ENCODE measurements at regions not wholly inside any gene's neighbourhood (a gene's known extent, or its start where the extent isn't known, plus 50 kb on each side); places are given as distances from the start of the nearest gene placed in this dataset.

GRCh38 chr2:8203364-8203763 is 478.5 kb upstream of the ID2 start:
- Histone ChIP-seq H3K36me3 (ENCODE audit: control insufficient read depth in 2 of 2, insufficient read depth in 2 of 2, low read length in 2 of 2) (no peaks in the 10 kb centered on the region), H3K9me3 (ENCODE audit: control insufficient read depth in 2 of 2, low read length in 2 of 2) (no peaks in the 10 kb centered on the region), H3K27me3 (ENCODE audit: control insufficient read depth in 2 of 2, insufficient read depth in 2 of 2, low read length in 2 of 2) (no peaks in the 10 kb centered on the region), H3K9ac (ENCODE audit: low read depth in 1 of 2, low read length in 2 of 2) (no peak overlapping the region), H3K4me1 (ENCODE audit: control insufficient read depth in 2 of 2, insufficient read depth in 2 of 2, low read length in 2 of 2) (no peaks in the 10 kb centered on the region), H3K27ac (ENCODE audit: low read depth in 2 of 2, low read length in 2 of 2) (no peak overlapping the region), H3K4me3 (ENCODE audit: low read length in 2 of 2) (no peak overlapping the region)

GRCh38 chr2:8204711-8205110 is 477.1 kb upstream of the ID2 start:
- H3K9ac ChIP-seq (ENCODE audit: low read depth in 1 of 2, low read length in 2 of 2), result no peak overlapping the region
- H3K4me3 ChIP-seq (ENCODE audit: low read length in 2 of 2), result no peak overlapping the region
- H3K4me1 ChIP-seq (ENCODE audit: control insufficient read depth in 2 of 2, insufficient read depth in 2 of 2, low read length in 2 of 2), result no peaks in the 10 kb centered on the region
- H3K27ac ChIP-seq (ENCODE audit: low read depth in 2 of 2, low read length in 2 of 2), result no peak overlapping the region
- H3K9me3 ChIP-seq (ENCODE audit: control insufficient read depth in 2 of 2, low read length in 2 of 2), result peaks cover 0 to 4% of the 10 kb centered on the region in 2 donors
- H3K27me3 ChIP-seq (ENCODE audit: control insufficient read depth in 2 of 2, insufficient read depth in 2 of 2, low read length in 2 of 2), result no peaks in the 10 kb centered on the region
- no peaks in the 10 kb centered on the region for H3K36me3 ChIP-seq (ENCODE audit: control insufficient read depth in 2 of 2, insufficient read depth in 2 of 2, low read length in 2 of 2)

- H3K4me1 ChIP-seq (ENCODE audit: control insufficient read depth in 2 of 2, insufficient read depth in 2 of 2, low read length in 2 of 2), result peaks cover 0 to 5% of the 10 kb centered on the region in 2 donors
- H3K27me3 ChIP-seq (ENCODE audit: control insufficient read depth in 2 of 2, insufficient read depth in 2 of 2, low read length in 2 of 2), result no peaks in the 10 kb centered on the region
- H3K9me3 ChIP-seq (ENCODE audit: control insufficient read depth in 2 of 2, low read length in 2 of 2), result peaks cover 0 to 4% of the 10 kb centered on the region in 2 donors
- H3K4me3 ChIP-seq (ENCODE audit: low read length in 2 of 2), result no peak overlapping the region
- no peak overlapping the region for H3K27ac ChIP-seq (ENCODE audit: low read depth in 2 of 2, low read length in 2 of 2)
- no peaks in the 10 kb centered on the region for H3K36me3 ChIP-seq (ENCODE audit: control insufficient read depth in 2 of 2, insufficient read depth in 2 of 2, low read length in 2 of 2)
- no peak overlapping the region for H3K9ac ChIP-seq (ENCODE audit: low read depth in 1 of 2, low read length in 2 of 2)
These were observed 472.4 kb upstream of the ID2 start for GRCh38 chr2:8209494-8209893.

- Histone ChIP-seq H3K27me3 (ENCODE audit: control insufficient read depth in 2 of 2, insufficient read depth in 2 of 2, low read length in 2 of 2) (no peaks in the 10 kb centered on the region), H3K4me1 (ENCODE audit: control insufficient read depth in 2 of 2, insufficient read depth in 2 of 2, low read length in 2 of 2) (peaks cover 0 to 5% of the 10 kb centered on the region in 2 donors), H3K27ac (ENCODE audit: low read depth in 2 of 2, low read length in 2 of 2) (no peak overlapping the region), H3K9me3 (ENCODE audit: control insufficient read depth in 2 of 2, low read length in 2 of 2) (peaks cover 0 to 4% of the 10 kb centered on the region in 2 donors), H3K4me3 (ENCODE audit: low read length in 2 of 2) (no peak overlapping the region), H3K36me3 (ENCODE audit: control insufficient read depth in 2 of 2, insufficient read depth in 2 of 2, low read length in 2 of 2) (no peaks in the 10 kb centered on the region), H3K9ac (ENCODE audit: low read depth in 1 of 2, low read length in 2 of 2) (no peak overlapping the region)
These were observed 470.5 kb upstream of the ID2 start for GRCh38 chr2:8211384-8211783.

- Histone ChIP-seq H3K9ac (ENCODE audit: low read depth in 1 of 2, low read length in 2 of 2) (no peak overlapping the region), H3K4me1 (ENCODE audit: control insufficient read depth in 2 of 2, insufficient read depth in 2 of 2, low read length in 2 of 2) (peaks cover 0 to 5% of the 10 kb centered on the region in 2 donors), H3K4me3 (ENCODE audit: low read length in 2 of 2) (no peak overlapping the region), H3K36me3 (ENCODE audit: control insufficient read depth in 2 of 2, insufficient read depth in 2 of 2, low read length in 2 of 2) (no peaks in the 10 kb centered on the region), H3K27me3 (ENCODE audit: control insufficient read depth in 2 of 2, insufficient read depth in 2 of 2, low read length in 2 of 2) (no peaks in the 10 kb centered on the region), H3K27ac (ENCODE audit: low read depth in 2 of 2, low read length in 2 of 2) (no peak overlapping the region), H3K9me3 (ENCODE audit: control insufficient read depth in 2 of 2, low read length in 2 of 2) (peaks cover 0 to 4% of the 10 kb centered on the region in 2 donors)
These were observed 469.6 kb upstream of the ID2 start for GRCh38 chr2:8212239-8212638.

- Histone ChIP-seq H3K36me3 (ENCODE audit: control insufficient read depth in 2 of 2, insufficient read depth in 2 of 2, low read length in 2 of 2) (no peaks in the 10 kb centered on the region), H3K27me3 (ENCODE audit: control insufficient read depth in 2 of 2, insufficient read depth in 2 of 2, low read length in 2 of 2) (no peaks in the 10 kb centered on the region), H3K4me3 (ENCODE audit: low read length in 2 of 2) (no peak overlapping the region), H3K27ac (ENCODE audit: low read depth in 2 of 2, low read length in 2 of 2) (no peak overlapping the region), H3K4me1 (ENCODE audit: control insufficient read depth in 2 of 2, insufficient read depth in 2 of 2, low read length in 2 of 2) (peaks cover 0 to 5% of the 10 kb centered on the region in 2 donors), H3K9me3 (ENCODE audit: control insufficient read depth in 2 of 2, low read length in 2 of 2) (peaks cover 0 to 4% of the 10 kb centered on the region in 2 donors), H3K9ac (ENCODE audit: low read depth in 1 of 2, low read length in 2 of 2) (no peak overlapping the region)
These were observed 467.7 kb upstream of the ID2 start for GRCh38 chr2:8214036-8214615.

- Histone ChIP-seq H3K4me3 (ENCODE audit: low read length in 2 of 2) (no peak overlapping the region), H3K4me1 (ENCODE audit: control insufficient read depth in 2 of 2, insufficient read depth in 2 of 2, low read length in 2 of 2) (peaks cover 0 to 5% of the 10 kb centered on the region in 2 donors), H3K9ac (ENCODE audit: low read depth in 1 of 2, low read length in 2 of 2) (no peak overlapping the region), H3K36me3 (ENCODE audit: control insufficient read depth in 2 of 2, insufficient read depth in 2 of 2, low read length in 2 of 2) (no peaks in the 10 kb centered on the region), H3K27me3 (ENCODE audit: control insufficient read depth in 2 of 2, insufficient read depth in 2 of 2, low read length in 2 of 2) (no peaks in the 10 kb centered on the region), H3K27ac (ENCODE audit: low read depth in 2 of 2, low read length in 2 of 2) (no peak overlapping the region), H3K9me3 (ENCODE audit: control insufficient read depth in 2 of 2, low read length in 2 of 2) (no peaks in the 10 kb centered on the region)
These were observed 466.5 kb upstream of the ID2 start for GRCh38 chr2:8215159-8215863.

- no peaks in the 10 kb centered on the region for H3K9me3 ChIP-seq (ENCODE audit: control insufficient read depth in 2 of 2, low read length in 2 of 2)
- no peak overlapping the region for H3K27ac ChIP-seq (ENCODE audit: low read depth in 2 of 2, low read length in 2 of 2)
- no peak overlapping the region for H3K9ac ChIP-seq (ENCODE audit: low read depth in 1 of 2, low read length in 2 of 2)
- no peaks in the 10 kb centered on the region for H3K36me3 ChIP-seq (ENCODE audit: control insufficient read depth in 2 of 2, insufficient read depth in 2 of 2, low read length in 2 of 2)
- no peak overlapping the region for H3K4me3 ChIP-seq (ENCODE audit: low read length in 2 of 2)
- H3K4me1 ChIP-seq (ENCODE audit: control insufficient read depth in 2 of 2, insufficient read depth in 2 of 2, low read length in 2 of 2), result peaks cover 0 to 5% of the 10 kb centered on the region in 2 donors
- H3K27me3 ChIP-seq (ENCODE audit: control insufficient read depth in 2 of 2, insufficient read depth in 2 of 2, low read length in 2 of 2), result no peaks in the 10 kb centered on the region
These were observed 465.9 kb upstream of the ID2 start for GRCh38 chr2:8215982-8216381.

- Histone ChIP-seq H3K27me3 (ENCODE audit: control insufficient read depth in 2 of 2, insufficient read depth in 2 of 2, low read length in 2 of 2) (no peaks in the 10 kb centered on the region), H3K4me1 (ENCODE audit: control insufficient read depth in 2 of 2, insufficient read depth in 2 of 2, low read length in 2 of 2) (peaks cover 0 to 5% of the 10 kb centered on the region in 2 donors), H3K36me3 (ENCODE audit: control insufficient read depth in 2 of 2, insufficient read depth in 2 of 2, low read length in 2 of 2) (no peaks in the 10 kb centered on the region), H3K9me3 (ENCODE audit: control insufficient read depth in 2 of 2, low read length in 2 of 2) (no peaks in the 10 kb centered on the region), H3K9ac (ENCODE audit: low read depth in 1 of 2, low read length in 2 of 2) (no peak overlapping the region), H3K27ac (ENCODE audit: low read depth in 2 of 2, low read length in 2 of 2) (no peak overlapping the region), H3K4me3 (ENCODE audit: low read length in 2 of 2) (no peak overlapping the region)
These were observed 465.5 kb upstream of the ID2 start for GRCh38 chr2:8216397-8216796.

- Histone ChIP-seq H3K36me3 (ENCODE audit: control insufficient read depth in 2 of 2, insufficient read depth in 2 of 2, low read length in 2 of 2) (no peaks in the 10 kb centered on the region), H3K4me3 (ENCODE audit: low read length in 2 of 2) (no peak overlapping the region), H3K9me3 (ENCODE audit: control insufficient read depth in 2 of 2, low read length in 2 of 2) (no peaks in the 10 kb centered on the region), H3K4me1 (ENCODE audit: control insufficient read depth in 2 of 2, insufficient read depth in 2 of 2, low read length in 2 of 2) (no peaks in the 10 kb centered on the region), H3K27me3 (ENCODE audit: control insufficient read depth in 2 of 2, insufficient read depth in 2 of 2, low read length in 2 of 2) (no peaks in the 10 kb centered on the region), H3K27ac (ENCODE audit: low read depth in 2 of 2, low read length in 2 of 2) (no peak overlapping the region), H3K9ac (ENCODE audit: low read depth in 1 of 2, low read length in 2 of 2) (no peak overlapping the region)
These were observed 464.3 kb upstream of the ID2 start for GRCh38 chr2:8217468-8218030.
